Progenitor cell of endocrine pancreas (in vitro differentiated cells): ENCODE measurements at regions not wholly inside any gene's neighbourhood (a gene's known extent, or its start where the extent isn't known, plus 50 kb on each side); places are given as distances from the start of the nearest gene placed in this dataset.

Source experiments
- DNase-seq: peaks from one replicate; pipeline ENCODE4 v3.0.0; 2021; ENCODE audit warnings: low spot score; ENCODE audit not compliant: unreplicated experiment
- H3K27ac Mint-ChIP-seq: 2 replicates; pipeline ENCODE4 v1.8.0; 2021; ENCODE audit warnings: mild to moderate bottlenecking, moderate library complexity, mixed read lengths
- H3K27me3 Mint-ChIP-seq: 2 replicates; pipeline ENCODE4 v1.8.0; 2021; ENCODE audit warnings: mixed read lengths
- H3K36me3 Mint-ChIP-seq: 2 replicates; pipeline ENCODE4 v1.8.0; 2022; ENCODE audit warnings: mixed read lengths; ENCODE audit not compliant: insufficient read depth
- H3K4me1 Mint-ChIP-seq: 2 replicates; pipeline ENCODE4 v1.8.0; 2021; ENCODE audit warnings: low read depth, mixed read lengths
- H3K4me3 Mint-ChIP-seq: 2 replicates; pipeline ENCODE4 v1.8.0; 2021; ENCODE audit warnings: low read depth, mild to moderate bottlenecking, moderate library complexity, mixed read lengths
- H3K9me3 Mint-ChIP-seq: 2 replicates; pipeline ENCODE4 v1.8.0; 2021; ENCODE audit warnings: low read depth, mixed read lengths
- TF ChIP-seq, protein P1 (sequence below): fragments of 200-600 bp; sonication (generic); IDR thresholded peaks from one replicate; pipeline ENCODE4 v1.5.0; 2021; ENCODE audit warnings: antibody characterized with exemption, mild to moderate bottlenecking; ENCODE audit not compliant: unreplicated experiment

DNA sequence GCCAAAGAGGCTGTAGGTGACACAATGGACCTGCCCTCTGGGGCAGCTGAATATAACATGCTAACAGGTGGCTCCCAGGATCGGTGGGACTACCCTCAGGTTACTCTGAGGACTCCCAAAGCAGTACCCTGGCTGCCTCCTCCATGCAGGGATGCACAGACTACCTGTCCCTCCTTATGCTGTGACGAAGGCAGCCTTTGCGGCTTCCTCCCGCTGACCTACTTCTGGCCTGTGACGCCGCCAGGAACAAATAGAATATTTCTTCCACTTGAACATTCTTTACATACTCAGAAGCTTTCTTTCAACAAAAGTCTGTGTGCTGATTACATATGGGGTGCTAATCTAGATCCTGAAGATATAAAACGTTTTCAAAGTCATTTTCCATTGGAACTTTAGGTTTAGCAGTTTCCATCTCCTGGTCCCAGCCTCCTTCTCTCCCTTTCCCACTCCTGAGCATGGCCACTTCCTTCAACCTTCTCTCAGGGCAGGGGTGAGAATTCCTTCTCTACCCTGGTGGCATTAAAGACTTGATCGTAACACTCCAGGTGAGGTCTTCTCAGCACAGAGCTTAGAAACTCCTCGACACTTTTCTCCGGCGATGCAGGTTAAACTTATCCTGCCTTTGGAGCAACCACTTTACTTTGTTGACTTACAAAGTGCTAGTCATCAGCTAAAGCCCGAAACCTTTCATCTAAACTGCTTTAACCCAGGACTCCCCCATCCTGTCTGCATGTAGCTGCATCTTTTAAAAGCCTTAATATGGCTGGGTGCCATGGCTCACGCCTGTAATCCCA lies 58.9 kb upstream of the STK17B start:
- H3K36me3 Mint-ChIP-seq: no peaks in the 10 kb centered on the region
- H3K9me3 Mint-ChIP-seq: no peaks in the 10 kb centered on the region
- TF ChIP-seq, protein P1, sequence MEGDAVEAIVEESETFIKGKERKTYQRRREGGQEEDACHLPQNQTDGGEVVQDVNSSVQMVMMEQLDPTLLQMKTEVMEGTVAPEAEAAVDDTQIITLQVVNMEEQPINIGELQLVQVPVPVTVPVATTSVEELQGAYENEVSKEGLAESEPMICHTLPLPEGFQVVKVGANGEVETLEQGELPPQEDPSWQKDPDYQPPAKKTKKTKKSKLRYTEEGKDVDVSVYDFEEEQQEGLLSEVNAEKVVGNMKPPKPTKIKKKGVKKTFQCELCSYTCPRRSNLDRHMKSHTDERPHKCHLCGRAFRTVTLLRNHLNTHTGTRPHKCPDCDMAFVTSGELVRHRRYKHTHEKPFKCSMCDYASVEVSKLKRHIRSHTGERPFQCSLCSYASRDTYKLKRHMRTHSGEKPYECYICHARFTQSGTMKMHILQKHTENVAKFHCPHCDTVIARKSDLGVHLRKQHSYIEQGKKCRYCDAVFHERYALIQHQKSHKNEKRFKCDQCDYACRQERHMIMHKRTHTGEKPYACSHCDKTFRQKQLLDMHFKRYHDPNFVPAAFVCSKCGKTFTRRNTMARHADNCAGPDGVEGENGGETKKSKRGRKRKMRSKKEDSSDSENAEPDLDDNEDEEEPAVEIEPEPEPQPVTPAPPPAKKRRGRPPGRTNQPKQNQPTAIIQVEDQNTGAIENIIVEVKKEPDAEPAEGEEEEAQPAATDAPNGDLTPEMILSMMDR: no peak
- H3K4me1 Mint-ChIP-seq: peaks cover 7% of the 10 kb centered on the region
- no peaks in the 10 kb centered on the region for H3K27me3 Mint-ChIP-seq
- no peak for DNase-seq
- H3K27ac Mint-ChIP-seq: peak overlapping the region; percentile 50
- no peak overlapping the region for H3K4me3 Mint-ChIP-seq

DNA sequence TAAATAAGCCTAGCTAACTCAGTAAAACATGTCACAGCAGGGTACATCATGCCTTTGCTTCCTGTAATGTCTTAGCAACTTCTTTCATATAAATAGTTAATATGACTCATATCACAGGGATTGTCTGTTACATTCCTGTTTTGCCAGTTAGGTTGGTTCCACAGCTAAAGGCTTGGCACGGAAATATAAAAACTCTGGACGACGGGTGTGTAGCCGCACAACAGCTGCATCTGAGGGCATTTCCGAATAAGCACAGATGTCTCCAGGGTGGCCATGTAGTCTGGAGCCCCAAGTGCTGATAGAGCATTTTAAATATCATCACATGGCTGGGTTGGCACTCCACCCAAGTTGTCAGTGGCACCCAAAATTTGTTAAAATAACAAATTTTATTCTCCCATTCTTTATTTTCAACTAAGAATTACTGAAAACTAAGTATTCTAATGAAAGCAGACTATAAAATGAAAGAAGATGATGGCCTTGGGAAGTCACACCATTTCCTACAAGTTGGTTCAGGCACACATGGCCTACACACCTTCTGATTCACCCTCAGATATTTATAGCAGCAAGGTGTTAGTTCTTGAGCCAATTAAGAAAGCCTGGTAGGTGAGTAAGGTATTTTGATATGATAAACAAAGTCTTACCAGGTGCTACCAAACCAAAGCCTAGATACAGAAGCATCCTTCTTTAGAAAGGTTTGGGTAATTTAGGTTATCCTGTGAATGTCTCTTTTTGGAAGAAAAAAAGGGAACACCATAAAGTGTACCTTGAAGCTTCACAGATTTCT lies 61.8 kb upstream of the STK17B start:
- H3K9me3 Mint-ChIP-seq: peaks cover 2% of the 10 kb centered on the region
- no peak for DNase-seq
- H3K27me3 Mint-ChIP-seq: no peaks in the 10 kb centered on the region
- H3K4me3 Mint-ChIP-seq: no peak overlapping the region
- TF ChIP-seq, protein P1: no peak
- peaks cover 5% of the 10 kb centered on the region for H3K36me3 Mint-ChIP-seq
- peaks cover 7% of the 10 kb centered on the region for H3K4me1 Mint-ChIP-seq
- no peak overlapping the region for H3K27ac Mint-ChIP-seq

DNA sequence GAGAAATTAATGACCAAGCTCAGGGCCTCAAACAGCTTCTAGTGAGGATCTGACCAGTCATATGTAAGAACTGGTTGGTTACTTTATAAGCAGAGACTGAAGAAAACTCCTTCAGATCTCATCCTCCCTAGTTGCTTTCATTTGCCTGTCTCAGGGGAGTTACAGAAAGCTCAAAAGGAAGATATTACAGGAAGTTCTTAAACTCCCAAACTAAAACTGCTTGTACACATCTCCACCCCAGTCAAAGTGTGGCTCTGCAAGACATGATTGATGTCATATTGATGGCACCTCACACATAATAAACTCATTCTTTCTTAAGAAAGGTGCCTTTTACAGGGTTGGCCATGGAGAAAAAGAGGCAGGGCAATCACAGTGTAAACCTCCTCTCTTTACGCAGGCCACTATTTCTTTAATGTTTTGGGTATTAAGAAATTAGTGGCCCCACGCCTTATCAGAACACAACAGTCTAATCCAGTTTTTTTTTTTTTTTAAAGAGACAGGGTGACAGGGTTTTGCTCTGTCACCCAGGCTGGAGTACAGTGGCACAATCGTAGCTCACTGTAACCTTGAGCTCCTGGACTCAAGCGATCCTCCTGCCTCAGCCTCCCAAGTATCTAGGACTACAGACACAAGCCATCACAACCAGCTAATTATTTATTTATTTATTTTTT lies 62.6 kb upstream of the STK17B start:
- Mint-ChIP-seq H3K36me3 (peaks cover 11% of the 10 kb centered on the region), H3K27me3 (no peaks in the 10 kb centered on the region), H3K27ac (no peak overlapping the region), H3K4me1 (peaks cover 7% of the 10 kb centered on the region), H3K4me3 (no peak overlapping the region), H3K9me3 (peaks cover 2% of the 10 kb centered on the region)
- TF ChIP-seq, protein P1: no peak
- DNase-seq: no peak

DNA sequence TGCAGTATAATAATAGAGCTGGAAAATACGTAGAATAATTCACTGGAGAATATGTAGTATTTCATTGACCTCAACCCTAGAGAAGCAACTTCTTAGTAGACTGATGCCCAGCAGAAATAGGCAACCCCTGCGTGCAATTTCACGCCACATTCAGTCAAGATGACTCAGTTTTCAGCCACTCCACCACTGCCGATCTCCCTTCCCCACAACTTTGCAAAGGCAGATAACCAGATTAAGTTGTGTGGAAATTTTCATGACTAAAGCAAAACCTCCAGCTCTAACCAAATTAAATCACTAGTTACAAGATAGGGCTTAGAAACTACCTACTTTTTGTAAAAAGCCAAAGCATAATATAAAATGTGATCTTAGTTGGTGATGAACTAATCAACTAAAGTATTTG lies 63.3 kb upstream of the STK17B start:
- H3K27ac Mint-ChIP-seq: no peak overlapping the region
- DNase-seq: no peak
- H3K9me3 Mint-ChIP-seq: peaks cover 2% of the 10 kb centered on the region
- H3K27me3 Mint-ChIP-seq: no peaks in the 10 kb centered on the region
- TF ChIP-seq, protein P1: no peak
- H3K4me3 Mint-ChIP-seq: no peak overlapping the region
- peaks cover 14% of the 10 kb centered on the region for H3K36me3 Mint-ChIP-seq
- peaks cover 7% of the 10 kb centered on the region for H3K4me1 Mint-ChIP-seq

DNA sequence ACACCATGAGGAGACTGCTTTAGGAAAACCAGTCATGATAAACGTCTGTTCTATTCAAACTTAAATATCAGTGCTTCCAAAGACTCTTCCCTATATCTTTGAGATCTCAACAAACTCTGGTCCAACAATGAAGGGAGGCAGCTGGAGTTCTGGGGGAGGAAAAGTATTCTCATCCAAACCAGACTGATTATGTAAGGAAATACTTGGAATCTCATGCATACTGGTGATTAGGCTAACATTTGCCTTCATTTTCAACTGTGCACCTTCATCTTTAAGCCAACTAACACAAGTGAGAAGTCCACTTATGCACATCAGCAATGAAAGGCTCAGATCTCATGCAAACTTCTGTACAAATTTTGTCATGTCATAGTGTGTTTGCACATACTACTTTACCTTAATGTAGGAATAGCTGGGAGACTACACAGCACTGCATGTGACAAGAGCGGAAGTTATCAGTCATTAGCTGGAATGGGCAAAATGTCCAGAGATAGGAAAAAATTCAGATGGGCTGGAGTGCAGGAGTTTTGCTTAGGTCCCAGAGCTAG lies 67.5 kb upstream of the STK17B start:
- H3K4me1 Mint-ChIP-seq: peaks cover under 1% of the 10 kb centered on the region
- H3K36me3 Mint-ChIP-seq: peaks cover 15% of the 10 kb centered on the region
- TF ChIP-seq, protein P1: no peak
- no peaks in the 10 kb centered on the region for H3K27me3 Mint-ChIP-seq
- H3K4me3 Mint-ChIP-seq: no peak overlapping the region
- H3K9me3 Mint-ChIP-seq: peaks cover 2% of the 10 kb centered on the region
- H3K27ac Mint-ChIP-seq: no peak overlapping the region
- no peak for DNase-seq
